A673 (cell line): ENCODE measurements at regions not wholly inside any gene's neighbourhood (a gene's known extent, or its start where the extent isn't known, plus 50 kb on each side); places are given as distances from the start of the nearest gene placed in this dataset.

Experiments
- EZH2 ChIP-seq: fragments of 200-600 bp; sonication (generic); IDR thresholded peaks from 2 replicates; pipeline ENCODE4 v1.6.1; 2017; ENCODE audit warnings: borderline replicate concordance, low read depth, mild to moderate bottlenecking, mixed read lengths, antibody characterized with exemption, low read length; ENCODE audit not compliant: poor library complexity, severe bottlenecking
- TF ChIP-seq, protein P1 (sequence below): fragments of 300-800, 200-600 bp; sonication (generic); conservative IDR thresholded peaks from 2 replicates; pipeline ENCODE4 v1.5.1; 2017; ENCODE audit warnings: low read depth, mild to moderate bottlenecking, antibody characterized with exemption, low read length, moderate library complexity, mixed read lengths

DNA sequence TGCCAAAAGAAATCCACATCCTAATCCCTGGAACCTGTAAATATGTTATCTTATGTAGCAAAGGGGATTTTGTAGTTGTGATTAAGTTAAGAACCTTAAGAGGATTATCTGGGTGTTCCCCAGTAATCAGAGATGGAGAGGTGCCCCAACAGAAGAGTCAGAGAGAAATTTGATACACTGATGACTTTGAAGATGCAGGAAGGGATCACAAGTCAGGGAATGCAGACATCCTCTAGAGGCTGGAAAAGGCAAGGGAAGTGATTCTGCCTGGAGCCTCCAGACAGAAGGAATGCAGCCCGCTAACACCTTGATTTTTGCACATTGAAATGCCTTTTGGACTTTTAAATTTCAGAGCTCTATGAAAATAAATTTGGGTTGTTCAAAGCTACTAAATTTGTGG is 531.7 kb downstream of the DNAJB9 start:
- TF ChIP-seq EZH2 = no peak
- TF ChIP-seq, protein P1, sequence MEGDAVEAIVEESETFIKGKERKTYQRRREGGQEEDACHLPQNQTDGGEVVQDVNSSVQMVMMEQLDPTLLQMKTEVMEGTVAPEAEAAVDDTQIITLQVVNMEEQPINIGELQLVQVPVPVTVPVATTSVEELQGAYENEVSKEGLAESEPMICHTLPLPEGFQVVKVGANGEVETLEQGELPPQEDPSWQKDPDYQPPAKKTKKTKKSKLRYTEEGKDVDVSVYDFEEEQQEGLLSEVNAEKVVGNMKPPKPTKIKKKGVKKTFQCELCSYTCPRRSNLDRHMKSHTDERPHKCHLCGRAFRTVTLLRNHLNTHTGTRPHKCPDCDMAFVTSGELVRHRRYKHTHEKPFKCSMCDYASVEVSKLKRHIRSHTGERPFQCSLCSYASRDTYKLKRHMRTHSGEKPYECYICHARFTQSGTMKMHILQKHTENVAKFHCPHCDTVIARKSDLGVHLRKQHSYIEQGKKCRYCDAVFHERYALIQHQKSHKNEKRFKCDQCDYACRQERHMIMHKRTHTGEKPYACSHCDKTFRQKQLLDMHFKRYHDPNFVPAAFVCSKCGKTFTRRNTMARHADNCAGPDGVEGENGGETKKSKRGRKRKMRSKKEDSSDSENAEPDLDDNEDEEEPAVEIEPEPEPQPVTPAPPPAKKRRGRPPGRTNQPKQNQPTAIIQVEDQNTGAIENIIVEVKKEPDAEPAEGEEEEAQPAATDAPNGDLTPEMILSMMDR = no peak
